HEK293 (cell line): ENCODE measurements at regions not wholly inside any gene's neighbourhood (a gene's known extent, or its start where the extent isn't known, plus 50 kb on each side); places are given as distances from the start of the nearest gene placed in this dataset.

Experiments used
- CTCF ChIA-PET: fragments of 350-600 bp; formaldehyde crosslinking; extraction: SDS; loops from one replicate; lab custom pipeline; 2021; ENCODE audit warnings: antibody characterized with exemption; lab: Yijun Ruan, JAX
- POLR2A ChIA-PET: fragments of 300-600 bp; formaldehyde crosslinking; extraction: SDS; loops from one replicate; lab custom pipeline; 2020; ENCODE audit warnings: antibody characterized with exemption, inconsistent platforms; lab: Yijun Ruan, JAX
- H3K27ac ChIP-seq: fragments of 200-500 bp; sonication (Bioruptor generic); 2 replicates; pipeline ENCODE4 v1.5.1; 2014; ENCODE audit warnings: low read depth, low read length, control low read depth, inconsistent platforms; ENCODE audit errors: extremely low read depth
- H3K36me3 ChIP-seq, 2 experiments: fragments of 200-500 bp in 1 of 2; sonication (Bioruptor generic) in 1 of 2; 1 replicate in 1 of 2; 2 replicates in 1 of 2; pipeline ENCODE4 v1.5.1; 2014 to 2017; ENCODE audit warnings: inconsistent platforms in 2 of 2, low read length in 2 of 2; ENCODE audit not compliant: control insufficient read depth in 2 of 2, insufficient read depth in 1 of 2
- H3K4me1 ChIP-seq: fragments of 200-500 bp; sonication (Bioruptor generic); 2 replicates; pipeline ENCODE4 v1.5.1; 2014; ENCODE audit warnings: mild to moderate bottlenecking, low read length, inconsistent platforms; ENCODE audit not compliant: control insufficient read depth, insufficient read depth
- H3K4me3 ChIP-seq: 2 replicates; pipeline ENCODE4 v1.5.1; 2011; ENCODE audit warnings: low read depth, mild to moderate bottlenecking, control low read depth, low read length, moderate library complexity
- H3K9me3 ChIP-seq: fragments of 200-500 bp; sonication (Bioruptor generic); 2 replicates; pipeline ENCODE4 v1.5.1; 2014; ENCODE audit warnings: low read depth, low read length, inconsistent platforms; ENCODE audit not compliant: control insufficient read depth, insufficient read depth
- EGR2 ChIP-seq: fragments of 450-650 bp; formaldehyde crosslinking; IDR thresholded peaks from 2 replicates; pipeline ENCODE4 v1.5.1; 2016; ENCODE audit warnings: low read depth, missing biosample characterization, missing genetic modification characterization
- KLF7 ChIP-seq: fragments of 450-650 bp; formaldehyde crosslinking; IDR thresholded peaks from 2 replicates; pipeline ENCODE4 v1.5.1; 2016; ENCODE audit warnings: missing biosample characterization, missing genetic modification characterization, borderline replicate concordance
- MZF1 ChIP-seq: fragments of 450-650 bp; formaldehyde crosslinking; IDR thresholded peaks from 2 replicates; pipeline ENCODE4 v1.5.1; 2017; ENCODE audit warnings: missing biosample characterization, missing genetic modification characterization, borderline replicate concordance
- PRDM6 ChIP-seq: fragments of 450-650 bp; formaldehyde crosslinking; IDR thresholded peaks from 2 replicates; pipeline ENCODE4 v1.5.1; 2017; ENCODE audit warnings: missing biosample characterization, missing genetic modification characterization
- REST ChIP-seq: fragments of 450-650 bp; formaldehyde crosslinking; IDR thresholded peaks from 2 replicates; pipeline ENCODE4 v1.5.1; 2016; ENCODE audit warnings: missing biosample characterization, missing genetic modification characterization
- ZIC2 ChIP-seq: fragments of 450-650 bp; formaldehyde crosslinking; IDR thresholded peaks from 2 replicates; pipeline ENCODE4 v1.5.1; 2016; ENCODE audit warnings: missing biosample characterization, missing genetic modification characterization
- ZNF112 ChIP-seq: fragments of 450-650 bp; formaldehyde crosslinking; IDR thresholded peaks from 2 replicates; pipeline ENCODE4 v1.5.0; 2017; ENCODE audit warnings: missing biosample characterization, missing genetic modification characterization
- ZNF146 ChIP-seq: fragments of 450-650 bp; formaldehyde crosslinking; IDR thresholded peaks from 2 replicates; pipeline ENCODE4 v1.5.1; 2016; ENCODE audit warnings: missing biosample characterization, missing genetic modification characterization
- ZNF26 ChIP-seq: fragments of 450-650 bp; formaldehyde crosslinking; IDR thresholded peaks from 2 replicates; pipeline ENCODE4 v1.5.1; 2016; ENCODE audit warnings: missing biosample characterization, missing genetic modification characterization
- ZNF292 ChIP-seq: fragments of 450-650 bp; formaldehyde crosslinking; IDR thresholded peaks from 2 replicates; pipeline ENCODE4 v1.5.1; 2016; ENCODE audit warnings: low read depth, missing biosample characterization, missing genetic modification characterization, borderline replicate concordance
- ZNF324 ChIP-seq: fragments of 450-650 bp; formaldehyde crosslinking; IDR thresholded peaks from 2 replicates; pipeline ENCODE4 v1.5.1; 2016; ENCODE audit warnings: missing biosample characterization, missing genetic modification characterization
- ZNF391 ChIP-seq: fragments of 450-650 bp; formaldehyde crosslinking; IDR thresholded peaks from 2 replicates; pipeline ENCODE4 v1.5.1; 2016; ENCODE audit warnings: low read depth, missing biosample characterization, missing genetic modification characterization, borderline replicate concordance
- ZNF404 ChIP-seq: fragments of 450-650 bp; formaldehyde crosslinking; IDR thresholded peaks from 2 replicates; pipeline ENCODE4 v1.5.1; 2017; ENCODE audit warnings: missing biosample characterization, missing genetic modification characterization
- ZNF529 ChIP-seq: fragments of 450-650 bp; formaldehyde crosslinking; IDR thresholded peaks from 2 replicates; pipeline ENCODE4 v1.5.1; 2017; ENCODE audit warnings: missing genetic modification characterization, missing biosample characterization; ENCODE audit not compliant: insufficient replicate concordance
- ZNF610 ChIP-seq: fragments of 450-650 bp; formaldehyde crosslinking; IDR thresholded peaks from 2 replicates; pipeline ENCODE4 v1.5.1; 2016; ENCODE audit warnings: missing biosample characterization, missing genetic modification characterization, borderline replicate concordance
- ZSCAN23 ChIP-seq: fragments of 450-650 bp; formaldehyde crosslinking; IDR thresholded peaks from 2 replicates; pipeline ENCODE4 v1.5.1; 2016; ENCODE audit warnings: missing biosample characterization, missing genetic modification characterization
- ZXDB ChIP-seq: fragments of 450-650 bp; formaldehyde crosslinking; IDR thresholded peaks from 2 replicates; pipeline ENCODE4 v1.5.1; 2016; ENCODE audit warnings: missing biosample characterization, missing genetic modification characterization
- TF ChIP-seq, protein P1 (sequence below): fragments of 450-650 bp; formaldehyde crosslinking; IDR thresholded peaks from 2 replicates; pipeline ENCODE4 v1.5.1; 2016; ENCODE audit warnings: missing biosample characterization, missing genetic modification characterization, borderline replicate concordance
- TF ChIP-seq, protein P2 (sequence below): fragments of 450-650 bp; formaldehyde crosslinking; IDR thresholded peaks from 2 replicates; pipeline ENCODE4 v1.5.1; 2016; ENCODE audit warnings: missing biosample characterization, missing genetic modification characterization

GRCh38 chr1:196043268-196043667 lies 565.0 kb downstream of the KCNT2 start:
- TF ChIP-seq ZXDB: no peak
- TF ChIP-seq EGR2 (tag by site-specific recombination): no peak
- no peak for TF ChIP-seq ZNF292 (tag by site-specific recombination)
- no peak for TF ChIP-seq KLF7 (tag by site-specific recombination)
- no peak for TF ChIP-seq ZIC2 (tag by site-specific recombination)
- no peak for TF ChIP-seq ZNF112 (tag by site-specific recombination)
- TF ChIP-seq, protein P1, sequence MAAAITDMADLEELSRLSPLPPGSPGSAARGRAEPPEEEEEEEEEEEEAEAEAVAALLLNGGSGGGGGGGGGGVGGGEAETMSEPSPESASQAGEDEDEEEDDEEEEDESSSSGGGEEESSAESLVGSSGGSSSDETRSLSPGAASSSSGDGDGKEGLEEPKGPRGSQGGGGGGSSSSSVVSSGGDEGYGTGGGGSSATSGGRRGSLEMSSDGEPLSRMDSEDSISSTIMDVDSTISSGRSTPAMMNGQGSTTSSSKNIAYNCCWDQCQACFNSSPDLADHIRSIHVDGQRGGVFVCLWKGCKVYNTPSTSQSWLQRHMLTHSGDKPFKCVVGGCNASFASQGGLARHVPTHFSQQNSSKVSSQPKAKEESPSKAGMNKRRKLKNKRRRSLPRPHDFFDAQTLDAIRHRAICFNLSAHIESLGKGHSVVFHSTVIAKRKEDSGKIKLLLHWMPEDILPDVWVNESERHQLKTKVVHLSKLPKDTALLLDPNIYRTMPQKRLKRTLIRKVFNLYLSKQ (tag by site-specific recombination): no peak
- TF ChIP-seq ZNF324: no peak
- no peak for TF ChIP-seq PRDM6 (tag by site-specific recombination)
- TF ChIP-seq, protein P2, sequence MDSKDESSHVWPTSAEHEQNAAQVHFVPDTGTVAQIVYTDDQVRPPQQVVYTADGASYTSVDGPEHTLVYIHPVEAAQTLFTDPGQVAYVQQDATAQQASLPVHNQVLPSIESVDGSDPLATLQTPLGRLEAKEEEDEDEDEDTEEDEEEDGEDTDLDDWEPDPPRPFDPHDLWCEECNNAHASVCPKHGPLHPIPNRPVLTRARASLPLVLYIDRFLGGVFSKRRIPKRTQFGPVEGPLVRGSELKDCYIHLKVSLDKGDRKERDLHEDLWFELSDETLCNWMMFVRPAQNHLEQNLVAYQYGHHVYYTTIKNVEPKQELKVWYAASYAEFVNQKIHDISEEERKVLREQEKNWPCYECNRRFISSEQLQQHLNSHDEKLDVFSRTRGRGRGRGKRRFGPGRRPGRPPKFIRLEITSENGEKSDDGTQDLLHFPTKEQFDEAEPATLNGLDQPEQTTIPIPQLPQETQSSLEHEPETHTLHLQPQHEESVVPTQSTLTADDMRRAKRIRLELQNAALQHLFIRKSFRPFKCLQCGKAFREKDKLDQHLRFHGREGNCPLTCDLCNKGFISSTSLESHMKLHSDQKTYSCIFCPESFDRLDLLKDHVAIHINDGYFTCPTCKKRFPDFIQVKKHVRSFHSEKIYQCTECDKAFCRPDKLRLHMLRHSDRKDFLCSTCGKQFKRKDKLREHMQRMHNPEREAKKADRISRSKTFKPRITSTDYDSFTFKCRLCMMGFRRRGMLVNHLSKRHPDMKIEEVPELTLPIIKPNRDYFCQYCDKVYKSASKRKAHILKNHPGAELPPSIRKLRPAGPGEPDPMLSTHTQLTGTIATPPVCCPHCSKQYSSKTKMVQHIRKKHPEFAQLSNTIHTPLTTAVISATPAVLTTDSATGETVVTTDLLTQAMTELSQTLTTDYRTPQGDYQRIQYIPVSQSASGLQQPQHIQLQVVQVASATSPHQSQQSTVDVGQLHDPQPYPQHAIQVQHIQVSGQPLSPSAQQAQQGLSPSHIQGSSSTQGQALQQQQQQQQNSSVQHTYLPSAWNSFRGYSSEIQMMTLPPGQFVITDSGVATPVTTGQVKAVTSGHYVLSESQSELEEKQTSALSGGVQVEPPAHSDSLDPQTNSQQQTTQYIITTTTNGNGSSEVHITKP (tag by site-specific recombination): no peak
- no peak for TF ChIP-seq REST (tag by site-specific recombination)
- no peak for TF ChIP-seq ZNF529 (tag by site-specific recombination)
- no peak for TF ChIP-seq ZNF26 (tag by site-specific recombination)
- no peak for TF ChIP-seq ZNF391 (tag by site-specific recombination)
- TF ChIP-seq MZF1 (tag by site-specific recombination): no peak
- TF ChIP-seq ZNF404: no peak
- TF ChIP-seq ZNF146: no peak
- TF ChIP-seq ZNF610 (tag by site-specific recombination): no peak
- TF ChIP-seq ZSCAN23 (tag by site-specific recombination): no peak
- ChIA-PET CTCF (no interaction called here), POLR2A (no interaction called here)
- Histone ChIP-seq H3K4me3 (no peak overlapping the region), H3K9me3 (no peaks in the 10 kb centered on the region), H3K27ac (no peak overlapping the region), H3K36me3 (no peaks in the 10 kb centered on the region), H3K4me1 (no peaks in the 10 kb centered on the region)
